HG02588 (cell line): ENCODE measurements at regions not wholly inside any gene's neighbourhood (a gene's known extent, or its start where the extent isn't known, plus 50 kb on each side); places are given as distances from the start of the nearest gene placed in this dataset.

Experiments used
- ATAC-seq: cut with Tn5 transposase; IDR thresholded peaks from one replicate; pipeline ENCODE4 v1.9.1; 2021; ENCODE audit warnings: mild to moderate bottlenecking, moderate library complexity; ENCODE audit not compliant: unreplicated experiment

- no peak for ATAC-seq
Measured at GRCh38 chr14:106838991-106839769, 1312.8 kb downstream of the TMEM121 start.

- no peak for ATAC-seq
Measured at GRCh38 chr14:106840258-106840657, 1313.9 kb downstream of the TMEM121 start.

DNA sequence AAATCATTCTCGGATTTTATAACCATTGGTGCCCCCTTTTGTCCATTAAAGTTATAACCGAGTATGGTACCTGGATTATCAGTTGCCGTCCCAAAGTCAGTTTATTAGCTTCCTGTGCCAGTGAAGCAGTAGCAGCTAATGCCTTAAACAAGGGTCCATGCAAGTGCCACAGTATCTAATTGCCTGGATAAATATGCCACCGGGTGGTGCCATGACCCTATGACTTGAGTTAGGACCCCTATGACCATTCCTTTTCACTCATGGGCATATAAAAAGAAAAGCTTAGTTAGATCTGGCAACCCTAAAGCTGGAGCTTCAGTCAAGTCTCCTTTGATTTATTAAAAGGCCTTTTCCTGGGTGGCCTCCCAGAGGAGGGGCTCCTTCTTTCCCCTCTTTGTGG lies 1314.6 kb downstream of the TMEM121 start:
- ATAC-seq = no peak

- ATAC-seq = no peak
Measured at GRCh38 chr14:106841701-106842100, 1315.3 kb downstream of the TMEM121 start.

GRCh38 chr14:106842687-106843086 lies 1316.3 kb downstream of the TMEM121 start:
- ATAC-seq = no peak

- no peak for ATAC-seq
Measured at GRCh38 chr14:106843386-106843785, 1317.0 kb downstream of the TMEM121 start.

- no peak for ATAC-seq
Measured at GRCh38 chr14:106843951-106844483, 1317.6 kb downstream of the TMEM121 start.

DNA sequence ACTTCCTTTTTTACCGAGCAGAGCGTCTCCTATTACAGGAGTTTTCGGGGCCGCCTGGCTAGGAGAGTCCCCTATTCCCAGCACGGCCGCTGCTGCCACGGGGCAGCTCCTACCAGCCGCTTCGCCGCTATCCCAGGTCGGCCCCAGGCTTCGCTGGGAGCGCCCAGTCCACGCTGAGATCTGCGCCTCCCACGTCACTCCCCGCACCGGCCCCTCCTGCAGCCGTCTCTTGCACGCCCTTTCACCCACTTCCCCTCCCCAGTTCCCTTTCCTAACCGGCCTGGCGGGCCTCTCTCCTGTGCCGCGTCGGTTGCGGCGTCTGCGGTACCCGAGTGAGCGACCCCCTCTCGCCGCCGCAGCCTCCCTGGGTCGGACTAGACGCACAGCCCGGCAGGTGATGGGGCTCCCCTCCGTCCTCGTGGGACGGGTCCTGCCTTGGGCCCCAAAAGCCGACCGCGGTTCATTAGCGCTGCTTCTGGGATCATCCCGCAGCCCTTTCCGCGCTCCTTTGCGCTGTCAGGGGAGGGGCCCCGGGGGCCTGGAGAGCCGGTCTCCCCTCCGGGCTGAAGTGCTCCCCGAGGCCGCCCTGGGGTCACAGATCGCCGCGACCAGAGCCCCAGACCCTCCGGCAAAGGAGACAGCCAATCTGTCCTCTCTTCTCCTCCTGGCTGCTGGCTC lies 1318.4 kb downstream of the TMEM121 start:
- ATAC-seq = peak; percentile 52

- ATAC-seq = no peak
Measured at GRCh38 chr14:106845286-106846087, 1319.1 kb downstream of the TMEM121 start.

GRCh38 chr14:106846218-106846617 lies 1319.8 kb downstream of the TMEM121 start:
- no peak for ATAC-seq

DNA sequence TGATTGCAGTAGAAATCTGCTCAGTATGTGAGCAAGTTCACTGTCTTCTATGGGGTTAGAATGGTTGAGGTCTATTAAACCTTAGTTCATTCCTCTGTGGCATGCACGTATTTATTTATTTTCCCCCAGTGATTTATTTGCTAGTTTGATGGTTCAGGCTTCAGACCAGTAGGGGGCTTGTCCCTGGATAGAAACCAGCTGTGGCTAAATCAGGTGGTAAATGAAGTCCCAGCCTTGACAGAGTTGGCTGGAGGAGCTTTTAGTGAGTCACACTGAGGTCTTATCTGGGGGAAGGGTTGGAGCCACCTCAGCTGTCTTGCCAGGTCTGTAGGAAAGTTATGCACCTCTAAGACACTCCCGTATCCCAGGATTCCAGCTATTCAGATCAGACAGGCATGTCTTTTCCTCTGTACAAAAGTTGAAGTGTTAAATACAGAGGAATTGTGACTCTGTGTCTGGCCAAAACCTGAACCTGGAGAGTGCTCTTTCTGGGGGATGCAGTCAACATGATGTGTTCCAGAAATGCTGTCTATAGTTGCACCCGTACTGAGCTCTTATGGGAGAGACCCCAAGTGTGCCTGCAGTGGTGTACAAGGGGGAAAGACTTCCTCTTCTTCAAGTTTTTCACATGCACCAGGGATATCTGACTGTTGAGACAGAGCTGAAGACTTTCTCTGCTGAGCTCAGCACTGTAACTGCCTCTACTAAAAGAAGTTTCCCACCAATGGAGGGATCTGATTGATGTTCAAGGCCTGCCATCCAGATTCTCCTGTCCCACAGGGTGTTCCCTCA lies 1322.1 kb downstream of the TMEM121 start:
- ATAC-seq = no peak

GRCh38 chr14:106850913-106851825 lies 1324.8 kb downstream of the TMEM121 start:
- ATAC-seq = peak; percentile 58

- ATAC-seq = peak; percentile 57
Measured at GRCh38 chr14:106872611-106873446, 1346.4 kb downstream of the TMEM121 start.

GRCh38 chr14:106874350-106874749 lies 1348.0 kb downstream of the TMEM121 start:
- no peak for ATAC-seq

DNA sequence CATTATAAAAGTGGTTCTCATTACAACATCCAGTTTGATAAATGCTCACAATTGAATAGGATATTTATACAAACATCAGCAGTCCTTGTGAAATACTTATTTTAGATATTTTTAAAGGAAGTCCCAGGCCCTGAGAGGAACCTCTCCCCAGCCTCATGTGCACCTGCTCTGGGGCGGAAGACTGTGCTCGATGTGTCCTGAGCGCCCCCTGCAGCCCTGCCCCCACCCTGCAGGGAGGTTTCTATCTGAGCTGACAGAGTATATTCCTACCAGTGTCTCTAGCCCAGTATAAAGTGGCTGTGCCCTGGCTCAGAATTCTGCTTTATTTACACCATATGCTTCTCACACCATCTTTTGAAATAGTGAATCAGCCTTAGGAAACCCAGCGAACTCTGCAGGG lies 1349.1 kb downstream of the TMEM121 start:
- no peak for ATAC-seq

GRCh38 chr14:106876711-106877110 lies 1350.3 kb downstream of the TMEM121 start:
- no peak for ATAC-seq

DNA sequence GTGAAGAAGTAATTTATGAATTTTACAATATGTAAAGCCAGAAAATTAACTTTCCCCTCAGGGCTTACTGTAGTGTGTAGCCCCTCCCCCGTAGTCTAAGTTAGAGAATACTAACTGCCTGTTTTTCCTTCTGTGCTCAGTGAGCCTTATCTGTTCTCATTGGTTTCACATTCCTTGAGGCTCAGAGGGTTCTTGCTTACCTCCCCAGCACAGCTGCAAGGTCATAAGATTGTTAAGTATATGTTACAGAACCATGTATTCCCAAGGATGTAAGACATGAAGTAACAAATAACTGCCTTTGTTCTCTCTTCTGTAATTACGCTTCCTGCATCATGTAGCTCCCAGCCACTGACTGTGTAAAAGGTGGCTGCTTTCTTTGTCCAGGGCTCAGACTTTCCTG lies 1351.1 kb downstream of the TMEM121 start:
- ATAC-seq = no peak

- ATAC-seq = no peak
Measured at GRCh38 chr14:106879241-106879640, 1352.9 kb downstream of the TMEM121 start.
